IMR-90 (cell line): ENCODE measurements at regions not wholly inside any gene's neighbourhood (a gene's known extent, or its start where the extent isn't known, plus 50 kb on each side); places are given as distances from the start of the nearest gene placed in this dataset.
"Not testable (repeated sequence)": the region's sequence is repeated elsewhere in the genome, so short reads cannot be mapped to it uniquely, and the experiment has no call there.

Experiments used
- ATAC-seq: fragments of 200-7000 bp; cut with Tn5 transposase; 2 replicates; pipeline ENCODE4 v1.9.1; 2020; ENCODE audit warnings: low read depth, mild to moderate bottlenecking, moderate library complexity
- BruUV-seq: library from RNA; stranded (reverse); fragments of 400-500 nt; replicated peaks from 2 replicates; lab custom pipeline; 2021; lab: Mats Ljungman, UMichigan
- CTCF ChIA-PET: fragments of 300-600 bp; formaldehyde crosslinking; extraction: SDS; loops from one replicate; lab custom pipeline; 2021; ENCODE audit warnings: antibody characterized with exemption; lab: Yijun Ruan, JAX
- POLR2A ChIA-PET: fragments of 300-600 bp; sonication (Branson Sonifier 250); formaldehyde crosslinking; loops from one replicate; lab custom pipeline; 2022; ENCODE audit warnings: antibody characterized with exemption; ENCODE audit not compliant: unreplicated experiment; lab: Charles Lee
- DNase-seq: peaks from one replicate; pipeline ENCODE4 v3.0.0; 2013
- H2AFZ ChIP-seq: replicated peaks from 2 replicates; pipeline ENCODE3; 2013; ENCODE audit warnings: low read length, mild to moderate bottlenecking; ENCODE audit not compliant: poor library complexity
- H2AK5ac ChIP-seq: 2 replicates; pipeline ENCODE4 v1.6.1; 2013; ENCODE audit warnings: low read depth, low read length, inconsistent platforms
- H2AK9ac ChIP-seq: replicated peaks from 2 replicates; pipeline ENCODE3; 2013; ENCODE audit warnings: mild to moderate bottlenecking, low read depth, low read length, moderate library complexity; ENCODE audit not compliant: poor library complexity
- H2BK120ac ChIP-seq: 2 replicates; pipeline ENCODE4 v1.6.1; 2013; ENCODE audit warnings: low read depth, low read length, inconsistent platforms
- H2BK15ac ChIP-seq: 3 replicates; pipeline ENCODE4 v1.6.1; 2013; ENCODE audit warnings: low read depth, low read length, inconsistent platforms
- H2BK20ac ChIP-seq: 2 replicates; pipeline ENCODE4 v1.6.1; 2013; ENCODE audit warnings: low read depth, mild to moderate bottlenecking, inconsistent platforms, low read length, moderate library complexity
- H2BK5ac ChIP-seq: 2 replicates; pipeline ENCODE4 v1.6.1; 2013; ENCODE audit warnings: mild to moderate bottlenecking, low read depth, low read length, inconsistent platforms; ENCODE audit not compliant: poor library complexity, severe bottlenecking
- H3K14ac ChIP-seq: replicated peaks from 2 replicates; pipeline ENCODE4 v1.6.1; 2013; ENCODE audit warnings: low read depth, low read length, inconsistent platforms
- H3K18ac ChIP-seq: 2 replicates; pipeline ENCODE4 v1.6.1; 2013; ENCODE audit warnings: low read depth, low read length, control low read depth
- H3K23ac ChIP-seq: 2 replicates; pipeline ENCODE4 v1.6.1; 2013; ENCODE audit warnings: low read depth, low read length, inconsistent platforms
- H3K27ac ChIP-seq: 2 replicates; pipeline ENCODE4 v1.5.1; 2013; ENCODE audit warnings: mild to moderate bottlenecking, control low read depth, low read length; ENCODE audit not compliant: insufficient read depth
- H3K27me3 ChIP-seq: 2 replicates; pipeline ENCODE4 v1.6.1; 2013; ENCODE audit warnings: low read length; ENCODE audit not compliant: control insufficient read depth, insufficient read depth
- H3K36me3 ChIP-seq: 2 replicates; pipeline ENCODE4 v1.6.1; 2013; ENCODE audit warnings: low read length, mixed read lengths; ENCODE audit not compliant: control insufficient read depth, insufficient read depth
- H3K4ac ChIP-seq: 2 replicates; pipeline ENCODE4 v1.6.1; 2013; ENCODE audit warnings: low read depth, low read length, inconsistent platforms
- H3K4me1 ChIP-seq: 2 replicates; pipeline ENCODE4 v1.6.1; 2013; ENCODE audit warnings: low read length, mixed read lengths; ENCODE audit not compliant: control insufficient read depth, insufficient read depth
- H3K4me2 ChIP-seq: 2 replicates; pipeline ENCODE4 v1.6.1; 2013; ENCODE audit warnings: low read depth, mild to moderate bottlenecking, control low read depth, low read length, moderate library complexity
- H3K4me3 ChIP-seq: 2 replicates; pipeline ENCODE4 v1.5.1; 2013; ENCODE audit warnings: low read depth, mild to moderate bottlenecking, control low read depth, low read length, moderate library complexity; ENCODE audit not compliant: insufficient read depth
- H3K56ac ChIP-seq: 2 replicates; pipeline ENCODE4 v1.6.1; 2013; ENCODE audit warnings: low read length, inconsistent platforms; ENCODE audit not compliant: insufficient read depth; ENCODE audit errors: extremely low read depth
- H3K79me1 ChIP-seq, 2 experiments: 2 replicates each; pipeline ENCODE4 v1.6.1; 2013; ENCODE audit warnings: low read length in 2 of 2, inconsistent platforms in 1 of 2, low read depth in 1 of 2
- H3K9ac ChIP-seq: 2 replicates; pipeline ENCODE4 v1.6.1; 2013; ENCODE audit warnings: low read depth, low read length, control low read depth
- H3K9me1 ChIP-seq: 2 replicates; pipeline ENCODE4 v1.6.1; 2013; ENCODE audit warnings: low read length, inconsistent platforms; ENCODE audit not compliant: insufficient read depth
- H3K9me3 ChIP-seq: 2 replicates; pipeline ENCODE4 v1.6.1; 2013; ENCODE audit warnings: low read length; ENCODE audit not compliant: control insufficient read depth, insufficient read depth
- H4K20me1 ChIP-seq: 2 replicates; pipeline ENCODE4 v1.6.1; 2013; ENCODE audit warnings: low read length, inconsistent platforms; ENCODE audit not compliant: insufficient read depth
- H4K5ac ChIP-seq: 2 replicates; pipeline ENCODE4 v1.6.1; 2013; ENCODE audit warnings: mild to moderate bottlenecking, low read depth, low read length, control low read depth
- H4K8ac ChIP-seq, 2 experiments: 2 replicates each; pipeline ENCODE4 v1.6.1; 2013; ENCODE audit warnings: low read depth in 2 of 2, low read length in 2 of 2, control low read depth in 1 of 2, inconsistent platforms in 1 of 2
- H4K91ac ChIP-seq: 2 replicates; pipeline ENCODE4 v1.6.1; 2013; ENCODE audit warnings: low read depth, low read length, inconsistent platforms; ENCODE audit not compliant: insufficient read depth
- BHLHE40 ChIP-seq: fragments of 150-350 bp; IDR thresholded peaks from 2 replicates; pipeline ENCODE4 v1.6.1; 2016; ENCODE audit warnings: mild to moderate bottlenecking, low read depth, low read length
- CEBPB ChIP-seq: IDR thresholded peaks from 2 replicates; pipeline ENCODE4 v1.6.1; 2012; ENCODE audit warnings: low read depth, low read length, improper control_type of control experiment
- MAZ ChIP-seq: IDR thresholded peaks from 2 replicates; pipeline ENCODE4 v1.6.1; 2012; ENCODE audit warnings: low read depth, mild to moderate bottlenecking, low read length, improper control_type of control experiment, moderate library complexity, borderline replicate concordance
- WGBS, 2 experiments: methylation state at CpG; one replicate each; pipeline versions ENCODE4 v1.1.5 to v1.1.7; 2013; ENCODE audit warnings: missing lambda C conversion rate in 2 of 2; ENCODE audit not compliant: insufficient read length in 1 of 2; ENCODE audit errors: extremely low coverage in 2 of 2; 5-methylcytosine and 5-hydroxymethylcytosine counted together
- dilution Hi-C: fragments of 300-500 bp; cut with HindIII; formaldehyde crosslinking; loops from one replicate; pipeline ENCODE4 v1.14.3; 2018; ENCODE audit warnings: low sequenced_read_pairs; ENCODE audit not compliant: unreplicated experiment
- in situ Hi-C: fragments of 300-500 bp; cut with MboI; formaldehyde crosslinking; loops from 3 replicates; pipeline ENCODE4 v1.14.3; 2019; ENCODE audit warnings: low sequenced_read_pairs, inconsistent platforms, mixed read lengths
- intact Hi-C: fragments of 100-400 bp; cut with micrococcal nuclease; formaldehyde crosslinking; loops from 2 replicates; pipeline ENCODE4 v1.10.0; 2022

DNA sequence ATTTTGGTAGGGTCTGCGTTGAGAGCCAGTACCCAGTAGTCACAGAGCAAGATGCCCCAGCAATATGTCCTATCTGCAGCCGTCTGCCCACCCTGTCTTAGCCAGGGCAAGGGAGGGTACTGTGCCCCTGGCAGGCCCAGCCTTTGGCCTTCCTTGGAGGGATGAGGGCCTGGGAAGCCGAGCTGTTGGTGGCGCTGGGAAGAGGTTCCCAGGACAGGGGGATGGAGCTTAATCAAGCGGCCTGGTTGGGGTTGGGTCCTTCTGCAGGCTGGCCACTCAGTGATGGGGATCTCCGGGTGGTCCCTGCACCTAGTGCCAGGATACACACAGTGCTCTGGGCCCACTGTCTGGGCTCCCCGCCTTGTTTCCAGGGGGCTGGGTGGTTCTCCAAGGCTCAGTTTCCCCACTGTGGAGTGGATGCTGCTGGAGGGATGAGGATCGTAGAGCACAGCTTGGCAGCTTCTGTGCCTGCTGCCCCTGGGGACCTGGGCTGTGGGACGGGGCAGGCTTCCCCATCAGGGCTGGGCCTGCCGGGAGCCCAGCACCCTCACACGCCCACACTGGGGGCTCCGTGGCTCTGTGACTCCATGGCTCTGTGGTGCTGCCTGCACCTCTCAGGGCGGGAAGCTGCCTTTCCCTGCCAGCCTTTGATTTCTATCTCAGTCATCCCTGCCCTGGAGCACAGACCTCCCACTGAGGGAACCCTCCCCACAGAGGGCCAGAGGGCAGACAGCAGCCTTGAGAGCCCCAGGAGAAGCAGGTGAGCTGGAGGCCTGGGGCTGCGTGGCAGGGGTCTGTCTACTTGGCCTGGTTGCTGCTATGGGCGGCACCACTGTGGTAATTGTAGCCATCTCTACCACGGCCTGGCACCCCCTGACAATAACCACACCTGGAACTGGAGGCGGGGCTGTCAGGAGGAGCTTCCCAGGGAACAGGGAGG, 357.0 kb downstream of the TMEM121 start:
- intact Hi-C loops (no loop called here), in situ Hi-C loops (no loop called here), dilution Hi-C loops (no loop called here)
- H3K4me2 ChIP-seq = no peak overlapping the region
- no peak overlapping the region for H2BK15ac ChIP-seq
- H3K23ac ChIP-seq = no peak overlapping the region
- no peaks in the 10 kb centered on the region for H4K20me1 ChIP-seq
- ChIA-PET POLR2A (no interaction called here), CTCF (no interaction called here)
- H3K18ac ChIP-seq = no peak overlapping the region
- no TSS peak for BruUV-seq
- DNase-seq (no peak), ATAC-seq (no peak)
- WGBS, 2 experiments = 80% methylated on average over 1 of the region's 17 CpGs; no CpG with 5 or more reads in 1 of the 2 experiments
- H3K14ac ChIP-seq = no peak overlapping the region
- no peak overlapping the region for H3K4me3 ChIP-seq
- no peak overlapping the region for H2BK20ac ChIP-seq
- peaks cover 44% of the 10 kb centered on the region; the same call in 1 of the 2 replicates for H3K9me3 ChIP-seq
- H4K91ac ChIP-seq = no peak overlapping the region
- H2AK5ac ChIP-seq = no peak overlapping the region
- H3K4ac ChIP-seq = no peak overlapping the region
- no peaks in the 10 kb centered on the region for H3K79me1 ChIP-seq
- H3K4me1 ChIP-seq = no peaks in the 10 kb centered on the region
- no peak overlapping the region for H4K5ac ChIP-seq
- no peak for TF ChIP-seq MAZ
- no peak for TF ChIP-seq BHLHE40
- TF ChIP-seq CEBPB = no peak
- no peaks in the 10 kb centered on the region for H3K27me3 ChIP-seq
- no peak overlapping the region for H2AFZ ChIP-seq
- no peaks in the 10 kb centered on the region for H3K9me1 ChIP-seq
- H2BK120ac ChIP-seq = no peak overlapping the region
- H4K8ac ChIP-seq = no peak overlapping the region
- no peak overlapping the region for H2BK5ac ChIP-seq
- H2AK9ac ChIP-seq = no peak overlapping the region
- no peaks in the 10 kb centered on the region for H3K36me3 ChIP-seq
- no peak overlapping the region for H3K9ac ChIP-seq
- H3K27ac ChIP-seq = no peak overlapping the region
- no peak overlapping the region for H3K56ac ChIP-seq

DNA sequence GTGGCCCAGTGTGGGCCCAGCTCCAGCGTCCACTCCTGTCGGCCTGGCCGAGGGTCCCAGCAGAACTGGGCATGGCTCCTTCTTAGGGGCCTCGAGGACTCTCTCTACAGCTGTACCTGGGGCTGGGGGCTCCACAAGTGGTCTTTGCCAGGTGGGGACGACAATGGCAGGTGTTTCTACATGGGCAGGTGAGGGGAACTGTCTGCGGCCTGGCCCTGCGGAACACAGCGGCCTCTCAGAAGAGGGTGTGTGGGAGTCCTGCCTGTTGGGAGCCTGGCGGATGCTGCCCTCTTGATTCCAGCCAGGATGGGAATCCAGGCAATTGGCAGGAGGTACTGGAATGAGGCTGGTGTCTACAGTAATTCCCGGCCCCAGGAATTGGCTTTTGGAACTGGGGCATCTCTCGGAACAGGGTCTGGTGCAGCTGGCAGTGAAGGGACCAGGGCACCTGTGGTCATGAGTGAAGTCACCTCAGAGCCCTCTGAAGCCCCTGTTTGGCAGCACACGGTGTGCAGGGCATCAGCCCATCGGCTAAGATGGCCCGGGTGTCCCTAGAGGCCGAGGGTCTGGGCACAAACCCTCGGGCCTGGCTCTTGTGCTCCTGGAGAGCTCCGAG, 357.9 kb downstream of the TMEM121 start:
- H3K4me3 ChIP-seq, H2AK9ac ChIP-seq, H3K56ac ChIP-seq, H3K18ac ChIP-seq, H3K4me1 ChIP-seq, H3K4ac ChIP-seq, H3K9ac ChIP-seq, intact Hi-C loops, H3K27me3 ChIP-seq, H4K5ac ChIP-seq, H4K20me1 ChIP-seq, POLR2A ChIA-PET, H3K23ac ChIP-seq, dilution Hi-C loops, H3K14ac ChIP-seq, in situ Hi-C loops, H3K27ac ChIP-seq, H3K9me1 ChIP-seq, H4K8ac ChIP-seq, H2BK15ac ChIP-seq, H2AFZ ChIP-seq, H2BK120ac ChIP-seq, DNase-seq, H3K79me1 ChIP-seq, ATAC-seq, H2BK5ac ChIP-seq, H3K36me3 ChIP-seq, CTCF ChIA-PET, H2BK20ac ChIP-seq, H2AK5ac ChIP-seq, H4K91ac ChIP-seq, H3K4me2 ChIP-seq, BruUV-seq: not testable (repeated sequence)
- peaks cover 46% of the 10 kb centered on the region; the same call in 1 of the 2 replicates for H3K9me3 ChIP-seq
- WGBS, 2 experiments = 25% methylated on average over 5 of the region's 17 CpGs; no CpG with 5 or more reads in 1 of the 2 experiments
